WTC11 (cell line): ENCODE measurements at regions not wholly inside any gene's neighbourhood (a gene's known extent, or its start where the extent isn't known, plus 50 kb on each side); places are given as distances from the start of the nearest gene placed in this dataset.

Experiments
- ATF2 ChIP-seq: sonication (generic); formaldehyde crosslinking; IDR thresholded peaks from 2 replicates; pipeline ENCODE4 v1.8.1; 2022; ENCODE audit warnings: low read depth, missing genetic modification reagents, borderline replicate concordance
- FOXP4 ChIP-seq: sonication (generic); formaldehyde crosslinking; IDR thresholded peaks from 2 replicates; pipeline ENCODE4 v1.8.0; 2022; ENCODE audit warnings: mild to moderate bottlenecking, missing genetic modification reagents
- HMGXB4 ChIP-seq: sonication (generic); formaldehyde crosslinking; IDR thresholded peaks from 2 replicates; pipeline ENCODE4 v1.8.1; 2023; ENCODE audit warnings: mild to moderate bottlenecking, moderate library complexity, missing genetic modification reagents
- JAZF1 ChIP-seq: fragments of 250-450 bp; sonication (Bioruptor Pico); IDR thresholded peaks from 2 replicates; pipeline ENCODE4 v1.9.0; 2021; ENCODE audit warnings: moderate library complexity, mild to moderate bottlenecking, inconsistent platforms
- MAX ChIP-seq: sonication (generic); formaldehyde crosslinking; IDR thresholded peaks from 2 replicates; pipeline ENCODE4 v1.8.0; 2022; ENCODE audit warnings: mild to moderate bottlenecking, missing genetic modification reagents
- MYBL2 ChIP-seq: sonication (generic); formaldehyde crosslinking; IDR thresholded peaks from 2 replicates; pipeline ENCODE4 v1.8.1; 2023; ENCODE audit warnings: mild to moderate bottlenecking, moderate library complexity, missing genetic modification reagents
- PRDM15 ChIP-seq: sonication (generic); formaldehyde crosslinking; IDR thresholded peaks from 2 replicates; pipeline ENCODE4 v1.8.0; 2022; ENCODE audit warnings: missing genetic modification reagents
- TF ChIP-seq, protein P1 (sequence below): fragments of 200-600 bp; IDR thresholded peaks from 2 replicates; pipeline ENCODE4 v1.8.0; 2022; ENCODE audit warnings: antibody characterized with exemption
- TF ChIP-seq, protein P2 (sequence below): sonication (generic); formaldehyde crosslinking; IDR thresholded peaks from 2 replicates; pipeline ENCODE4 v1.8.0; 2023; ENCODE audit warnings: missing genetic modification reagents

DNA sequence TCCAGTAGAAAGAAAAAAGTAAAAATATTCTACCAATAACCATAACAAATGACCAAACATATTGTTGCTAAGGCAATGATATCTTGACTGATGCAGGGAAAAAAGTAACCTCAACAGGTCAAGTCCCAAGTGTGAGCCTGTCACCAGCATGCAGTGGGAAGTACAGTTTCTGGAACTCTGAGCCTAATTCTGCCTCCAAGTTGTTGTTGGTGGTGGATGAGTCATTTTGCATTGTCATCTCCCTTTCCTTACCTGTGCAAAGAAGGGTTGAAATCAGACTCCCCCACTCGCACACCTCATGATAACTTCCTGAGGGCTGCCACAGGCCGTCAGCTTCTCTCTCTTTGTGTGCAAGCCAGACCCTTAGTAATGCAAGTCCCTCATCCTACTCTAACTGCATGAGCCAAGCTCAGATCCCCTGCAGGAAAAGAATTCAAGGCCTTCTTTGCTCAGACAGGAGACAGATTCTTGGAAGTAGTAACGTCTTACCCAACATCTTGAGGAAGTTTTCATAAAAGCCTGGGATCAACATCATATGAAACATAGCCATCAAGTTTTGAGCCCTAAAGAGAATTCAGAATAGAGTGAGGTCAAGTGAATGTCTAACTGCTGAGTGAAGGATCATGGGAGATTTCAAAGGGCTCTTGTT lies 207.6 kb upstream of the FOXA2 start:
- no peak for TF ChIP-seq MYBL2 (CRISPR knock-in tag)
- TF ChIP-seq ATF2 (CRISPR knock-in tag): no peak
- TF ChIP-seq, protein P1, sequence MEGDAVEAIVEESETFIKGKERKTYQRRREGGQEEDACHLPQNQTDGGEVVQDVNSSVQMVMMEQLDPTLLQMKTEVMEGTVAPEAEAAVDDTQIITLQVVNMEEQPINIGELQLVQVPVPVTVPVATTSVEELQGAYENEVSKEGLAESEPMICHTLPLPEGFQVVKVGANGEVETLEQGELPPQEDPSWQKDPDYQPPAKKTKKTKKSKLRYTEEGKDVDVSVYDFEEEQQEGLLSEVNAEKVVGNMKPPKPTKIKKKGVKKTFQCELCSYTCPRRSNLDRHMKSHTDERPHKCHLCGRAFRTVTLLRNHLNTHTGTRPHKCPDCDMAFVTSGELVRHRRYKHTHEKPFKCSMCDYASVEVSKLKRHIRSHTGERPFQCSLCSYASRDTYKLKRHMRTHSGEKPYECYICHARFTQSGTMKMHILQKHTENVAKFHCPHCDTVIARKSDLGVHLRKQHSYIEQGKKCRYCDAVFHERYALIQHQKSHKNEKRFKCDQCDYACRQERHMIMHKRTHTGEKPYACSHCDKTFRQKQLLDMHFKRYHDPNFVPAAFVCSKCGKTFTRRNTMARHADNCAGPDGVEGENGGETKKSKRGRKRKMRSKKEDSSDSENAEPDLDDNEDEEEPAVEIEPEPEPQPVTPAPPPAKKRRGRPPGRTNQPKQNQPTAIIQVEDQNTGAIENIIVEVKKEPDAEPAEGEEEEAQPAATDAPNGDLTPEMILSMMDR: no peak
- no peak for TF ChIP-seq MAX (CRISPR knock-in tag)
- TF ChIP-seq, protein P2, sequence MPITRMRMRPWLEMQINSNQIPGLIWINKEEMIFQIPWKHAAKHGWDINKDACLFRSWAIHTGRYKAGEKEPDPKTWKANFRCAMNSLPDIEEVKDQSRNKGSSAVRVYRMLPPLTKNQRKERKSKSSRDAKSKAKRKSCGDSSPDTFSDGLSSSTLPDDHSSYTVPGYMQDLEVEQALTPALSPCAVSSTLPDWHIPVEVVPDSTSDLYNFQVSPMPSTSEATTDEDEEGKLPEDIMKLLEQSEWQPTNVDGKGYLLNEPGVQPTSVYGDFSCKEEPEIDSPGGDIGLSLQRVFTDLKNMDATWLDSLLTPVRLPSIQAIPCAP: no peak
- TF ChIP-seq JAZF1 (CRISPR knock-in tag): no peak
- no peak for TF ChIP-seq HMGXB4 (CRISPR knock-in tag)
- no peak for TF ChIP-seq FOXP4 (CRISPR knock-in tag)
- TF ChIP-seq PRDM15 (CRISPR knock-in tag): no peak
